ENCODE measurements at regions not wholly inside any gene's neighbourhood (a gene's known extent, or its start where the extent isn't known, plus 50 kb on each side); places are given as distances from the start of the nearest gene placed in this dataset.

DNA sequence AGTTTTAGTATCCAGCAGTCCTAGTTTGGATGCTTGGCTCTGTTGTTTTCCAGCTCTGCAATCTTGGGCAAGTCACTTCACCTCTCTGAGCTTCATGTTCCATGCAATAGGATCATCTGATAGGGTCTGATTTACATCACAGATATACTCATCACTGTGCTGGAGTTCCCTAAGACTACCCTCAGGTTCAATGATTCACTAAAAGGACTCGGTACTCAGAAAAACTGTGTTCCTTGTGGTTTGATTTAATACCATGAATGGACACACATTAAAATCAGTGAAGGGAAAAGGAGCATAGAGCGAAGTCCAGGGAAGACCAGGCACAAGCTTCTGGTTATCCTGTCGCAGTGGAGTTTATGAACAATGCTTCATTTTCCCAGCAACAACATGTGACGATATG, 119.9 kb upstream of the EFNA5 start:
- DNase-seq (no peak), ATAC-seq (no peak)
- no peak overlapping the region for H3K4me3 ChIP-seq
- H3K36me3 ChIP-seq (ENCODE audit: low read depth) = no peaks in the 10 kb centered on the region
- no peaks in the 10 kb centered on the region for H3K9me3 ChIP-seq
- intact Hi-C loops (cut with DNase I, micrococcal nuclease) = no loop called here
- TF ChIP-seq CTCF (IDR thresholded peaks at IDR 0.05) = no peak
- H3K4me1 ChIP-seq (ENCODE audit: low read depth) = no peaks in the 10 kb centered on the region

DNA sequence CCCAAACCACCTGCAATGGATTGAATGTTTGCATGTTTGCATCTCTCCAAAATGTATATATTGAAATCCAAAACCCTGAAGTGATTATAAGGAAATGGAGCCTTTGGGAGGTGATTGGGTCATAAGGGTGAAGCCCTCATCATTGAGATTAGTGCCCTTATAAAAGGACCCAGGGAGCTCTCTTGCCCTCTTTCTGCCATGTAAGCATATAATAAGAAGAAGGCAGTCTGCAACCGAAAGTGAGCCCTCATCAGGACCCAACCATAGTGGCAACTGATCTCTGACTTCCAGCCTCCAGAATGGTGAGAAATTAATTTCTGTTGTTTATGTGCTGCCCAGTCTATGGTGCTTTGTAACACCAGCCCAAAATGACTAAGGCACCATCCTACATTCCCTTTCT, 115.7 kb upstream of the EFNA5 start:
- DNase-seq (no peak), ATAC-seq (no peak)
- Histone ChIP-seq H3K36me3 (ENCODE audit: low read depth) (no peaks in the 10 kb centered on the region), H3K4me3 (no peak overlapping the region), H3K9me3 (no peaks in the 10 kb centered on the region), H3K4me1 (ENCODE audit: low read depth) (peaks cover 5% of the 10 kb centered on the region)
- TF ChIP-seq CTCF (IDR thresholded peaks at IDR 0.05) = no peak
- intact Hi-C loops (cut with DNase I, micrococcal nuclease) = no loop called here

- H3K4me1 ChIP-seq (ENCODE audit: low read depth) = peaks cover 10% of the 10 kb centered on the region
- H3K36me3 ChIP-seq (ENCODE audit: low read depth) = no peaks in the 10 kb centered on the region
- no peak for ATAC-seq
- H3K4me3 ChIP-seq = no peak overlapping the region
- DNase-seq = no peak
- intact Hi-C loops (cut with DNase I, micrococcal nuclease) = no loop called here
- TF ChIP-seq CTCF (IDR thresholded peaks at IDR 0.05) = no peak
- no peaks in the 10 kb centered on the region for H3K9me3 ChIP-seq
Observed at GRCh38 chr5:107783551-107783950, 112.8 kb upstream of the EFNA5 start.

- Histone ChIP-seq H3K4me1 (ENCODE audit: low read depth) (peaks cover 10% of the 10 kb centered on the region), H3K36me3 (ENCODE audit: low read depth) (no peaks in the 10 kb centered on the region), H3K9me3 (no peaks in the 10 kb centered on the region), H3K4me3 (no peak overlapping the region)
- DNase-seq = no peak
- intact Hi-C loops (cut with DNase I, micrococcal nuclease) = no loop called here
- TF ChIP-seq CTCF (IDR thresholded peaks at IDR 0.05) = no peak
- no peak for ATAC-seq
Observed at GRCh38 chr5:107782561-107783169, 111.9 kb upstream of the EFNA5 start.

DNA sequence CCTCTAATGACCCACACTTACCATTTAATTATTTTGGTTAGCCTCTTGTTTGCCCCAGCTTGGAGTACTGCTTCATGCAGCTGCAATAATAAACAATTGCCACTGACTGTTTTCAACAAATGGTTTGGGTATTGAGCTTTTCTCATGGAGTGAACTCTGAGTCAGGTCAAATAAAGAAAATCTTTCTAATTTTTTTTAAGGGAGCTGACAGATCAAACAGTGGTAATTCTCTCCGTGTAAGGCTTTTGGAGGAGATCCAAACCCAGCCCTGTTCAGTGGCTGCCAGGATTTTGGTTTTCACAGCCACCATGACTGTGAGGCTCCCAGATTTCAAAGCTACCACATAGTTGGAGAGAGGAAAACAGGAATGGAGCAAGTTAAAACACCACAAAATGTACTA, 110.7 kb upstream of the EFNA5 start:
- no peak for TF ChIP-seq CTCF (IDR thresholded peaks at IDR 0.05)
- no peak overlapping the region for H3K4me3 ChIP-seq
- peaks cover 10% of the 10 kb centered on the region for H3K4me1 ChIP-seq (ENCODE audit: low read depth)
- no peaks in the 10 kb centered on the region for H3K9me3 ChIP-seq
- H3K36me3 ChIP-seq (ENCODE audit: low read depth) = no peaks in the 10 kb centered on the region
- intact Hi-C loops (cut with DNase I, micrococcal nuclease) = no loop called here
- ATAC-seq (peak; percentile 24), DNase-seq (peak in 1 of 3 donors; percentile 20)

- Histone ChIP-seq H3K4me1 (ENCODE audit: low read depth) (peaks cover 10% of the 10 kb centered on the region), H3K4me3 (no peak overlapping the region), H3K9me3 (no peaks in the 10 kb centered on the region), H3K36me3 (ENCODE audit: low read depth) (no peaks in the 10 kb centered on the region)
- DNase-seq (no peak), ATAC-seq (no peak)
- intact Hi-C loops (cut with DNase I, micrococcal nuclease) = no loop called here
- TF ChIP-seq CTCF (IDR thresholded peaks at IDR 0.05) = no peak
Observed at GRCh38 chr5:107779437-107779836, 108.7 kb upstream of the EFNA5 start.
